Uterus (tissue), 2 donors: ENCODE measurements at regions not wholly inside any gene's neighbourhood (a gene's known extent, or its start where the extent isn't known, plus 50 kb on each side); places are given as distances from the start of the nearest gene placed in this dataset.

Experiments
- CTCF ChIP-seq, 4 experiments: fragments of 200-600 bp in 2 of 4; fragments of 450-650 bp in 2 of 4; sonication (generic) in 2 of 4; IDR thresholded peaks; one replicate each; pipeline ENCODE4 v1.5.1; 2016 to 2019; ENCODE audit warnings: antibody characterized with exemption in 4 of 4, mild to moderate bottlenecking in 2 of 4, moderate library complexity in 1 of 4
- POLR2A ChIP-seq, 2 donors: fragments of 450-650 bp; IDR thresholded peaks; one replicate each; pipeline ENCODE4 v1.6.1; 2016; ENCODE audit warnings: antibody characterized with exemption in 2 of 2, mild to moderate bottlenecking in 1 of 2, moderate library complexity in 1 of 2

GRCh38 chr4:105067946-105068345, 78.7 kb upstream of the TET2 start:
- TF ChIP-seq CTCF (IDR thresholded peaks at IDR 0.05), result no peak
- no peak for TF ChIP-seq POLR2A (IDR thresholded peaks at IDR 0.05)
